Keratinocyte (primary cell): ENCODE measurements at regions not wholly inside any gene's neighbourhood (a gene's known extent, or its start where the extent isn't known, plus 50 kb on each side); places are given as distances from the start of the nearest gene placed in this dataset.

Source experiments
- DNase-seq: peaks from one replicate; pipeline ENCODE4 v3.0.0-alpha.2; 2011; ENCODE audit warnings: low read depth, missing footprints, low spot score
- FAIRE-seq: peaks from 2 replicates; lab custom pipeline; 2011; peaks lifted over from hg19 to GRCh38; lab: Jason Lieb, UNC
- H2AFZ ChIP-seq: 2 replicates; pipeline ENCODE4 v1.6.0; 2012; ENCODE audit warnings: low read length, control low read depth, inconsistent platforms; ENCODE audit not compliant: control insufficient read depth
- H3K27ac ChIP-seq: 2 replicates; pipeline ENCODE4 v1.5.1; 2011; ENCODE audit warnings: low read length; ENCODE audit not compliant: control insufficient read depth, insufficient read depth
- H3K27me3 ChIP-seq: 3 replicates; pipeline ENCODE4 v1.6.0; 2011; ENCODE audit warnings: low read length; ENCODE audit not compliant: control insufficient read depth, insufficient read depth; ENCODE audit errors: extremely low read depth
- H3K36me3 ChIP-seq, 2 experiments: 2 replicates in 1 of 2; 3 replicates in 1 of 2; pipeline ENCODE4 v1.5.1; 2011; ENCODE audit warnings: low read length in 2 of 2, mild to moderate bottlenecking in 1 of 2; ENCODE audit not compliant: control insufficient read depth in 2 of 2, insufficient read depth in 2 of 2; ENCODE audit errors: extremely low read depth in 1 of 2
- H3K4me1 ChIP-seq: 3 replicates; pipeline ENCODE4 v1.5.1; 2011; ENCODE audit warnings: low read length; ENCODE audit not compliant: control insufficient read depth, insufficient read depth; ENCODE audit errors: extremely low read depth
- H3K4me2 ChIP-seq: 3 replicates; pipeline ENCODE4 v1.6.0; 2011; ENCODE audit warnings: low read depth, low read length; ENCODE audit not compliant: control insufficient read depth, insufficient read depth; ENCODE audit errors: extremely low read depth
- H3K4me3 ChIP-seq, 3 experiments: fragments of 200-600 bp in 1 of 3; sonication (generic) in 1 of 3; 2 replicates in 2 of 3; 3 replicates in 1 of 3; pipeline ENCODE4 v1.5.1; 2011 to 2016; ENCODE audit warnings: low read length in 3 of 3, mild to moderate bottlenecking in 3 of 3, control low read depth in 2 of 3, inconsistent platforms in 1 of 3, low read depth in 1 of 3, mixed read lengths in 1 of 3, mixed run types in 1 of 3, moderate library complexity in 1 of 3; ENCODE audit not compliant: control insufficient read depth in 2 of 3, insufficient read depth in 2 of 3; ENCODE audit errors: extremely low read depth in 1 of 3
- H3K79me2 ChIP-seq: 2 replicates; pipeline ENCODE4 v1.6.0; 2012; ENCODE audit warnings: low read length; ENCODE audit not compliant: control insufficient read depth, insufficient read depth
- H3K9ac ChIP-seq: 3 replicates; pipeline ENCODE4 v1.6.0; 2011; ENCODE audit warnings: low read length; ENCODE audit not compliant: control insufficient read depth, insufficient read depth; ENCODE audit errors: extremely low read depth
- H3K9me1 ChIP-seq: 3 replicates; pipeline ENCODE4 v1.6.0; 2011; ENCODE audit warnings: low read length; ENCODE audit not compliant: control insufficient read depth, insufficient read depth; ENCODE audit errors: extremely low read depth
- H3K9me3 ChIP-seq: 2 replicates; pipeline ENCODE4 v1.5.1; 2012; ENCODE audit warnings: low read depth, low read length; ENCODE audit not compliant: control insufficient read depth
- H4K20me1 ChIP-seq: 3 replicates; pipeline ENCODE4 v1.6.0; 2011; ENCODE audit warnings: low read length; ENCODE audit not compliant: control insufficient read depth, insufficient read depth; ENCODE audit errors: extremely low read depth
- CTCF ChIP-seq, 3 experiments: IDR thresholded peaks in 1 of 3; conservative IDR thresholded peaks in 1 of 3; optimal IDR thresholded peaks in 1 of 3; 2 replicates in 2 of 3; 3 replicates in 1 of 3; pipeline versions ENCODE3 to v1.5.1; 2011; ENCODE audit warnings: low read length in 3 of 3, mild to moderate bottlenecking in 3 of 3, moderate library complexity in 2 of 3, control low read depth in 1 of 3, inconsistent platforms in 1 of 3; ENCODE audit not compliant: insufficient read depth in 2 of 3; ENCODE audit errors: extremely low read depth in 1 of 3
- EZH2 ChIP-seq: IDR thresholded peaks from one replicate; pipeline ENCODE4 v1.6.1; 2012; ENCODE audit warnings: inconsistent platforms, mild to moderate bottlenecking, low read length, moderate library complexity
- dilution Hi-C: fragments of 300-500 bp; cut with MboI; formaldehyde crosslinking; loops from one replicate; pipeline ENCODE4 v1.7.0; 2020; ENCODE audit warnings: low sequenced_read_pairs; ENCODE audit not compliant: extremely low pct_ligation_motif_present

- Histone ChIP-seq H3K36me3 (no peaks in the 10 kb centered on the region), H3K9me3 (no peaks in the 10 kb centered on the region), H3K79me2 (no peaks in the 10 kb centered on the region), H3K9me1 (no peaks in the 10 kb centered on the region), H3K4me3 (no peak overlapping the region), H4K20me1 (no peaks in the 10 kb centered on the region), H3K27me3 (no peaks in the 10 kb centered on the region), H3K27ac (no peak overlapping the region), H2AFZ (no peak overlapping the region), H3K4me2 (no peak overlapping the region), H3K9ac (no peak overlapping the region), H3K4me1 (no peaks in the 10 kb centered on the region)
- dilution Hi-C loops: no loop called here
- no peak for TF ChIP-seq EZH2
- no peak for TF ChIP-seq CTCF (optimal IDR thresholded peaks at IDR 0.05 in 1 of 3, IDR thresholded peaks at IDR 0.05 in 1 of 3, conservative IDR thresholded peaks at IDR 0.05 in 1 of 3; ENCODE audit: extremely low read depth in 1 of 3, insufficient read depth in 2 of 3, low read length in 3 of 3)
- FAIRE-seq (no peak), DNase-seq (no peak)
These were observed 155.4 kb upstream of the PLAAT1 start for GRCh38 chr3:193085655-193086054.

GRCh38 chr3:193086681-193087080 is 154.3 kb upstream of the PLAAT1 start:
- H4K20me1 ChIP-seq: no peaks in the 10 kb centered on the region
- dilution Hi-C loops: no loop called here
- H3K79me2 ChIP-seq: no peaks in the 10 kb centered on the region
- no peaks in the 10 kb centered on the region for H3K27me3 ChIP-seq
- TF ChIP-seq EZH2 (no peak), CTCF (optimal IDR thresholded peaks at IDR 0.05 in 1 of 3, IDR thresholded peaks at IDR 0.05 in 1 of 3, conservative IDR thresholded peaks at IDR 0.05 in 1 of 3; ENCODE audit: extremely low read depth in 1 of 3, insufficient read depth in 2 of 3, low read length in 3 of 3) (no peak)
- H3K4me2 ChIP-seq: no peak overlapping the region
- H3K9me3 ChIP-seq: no peaks in the 10 kb centered on the region
- FAIRE-seq (no peak), DNase-seq (no peak)
- no peaks in the 10 kb centered on the region for H3K9me1 ChIP-seq
- no peak overlapping the region for H3K27ac ChIP-seq
- H2AFZ ChIP-seq: no peak overlapping the region
- H3K9ac ChIP-seq: no peak overlapping the region
- H3K4me3 ChIP-seq: no peak overlapping the region
- no peaks in the 10 kb centered on the region for H3K4me1 ChIP-seq
- no peaks in the 10 kb centered on the region for H3K36me3 ChIP-seq
